ENCODE measurements at regions not wholly inside any gene's neighbourhood (a gene's known extent, or its start where the extent isn't known, plus 50 kb on each side); places are given as distances from the start of the nearest gene placed in this dataset.

- DNase-seq (ENCODE audit: low spot score): no peak
These were observed 125.4 kb upstream of the BOD1 start for GRCh38 chr5:173741729-173742431.

- no peak for DNase-seq (ENCODE audit: low spot score)
These were observed 126.0 kb upstream of the BOD1 start for GRCh38 chr5:173742432-173742816.

- no peak for DNase-seq (ENCODE audit: low spot score)
These were observed 127.3 kb upstream of the BOD1 start for GRCh38 chr5:173743641-173744343.

DNA sequence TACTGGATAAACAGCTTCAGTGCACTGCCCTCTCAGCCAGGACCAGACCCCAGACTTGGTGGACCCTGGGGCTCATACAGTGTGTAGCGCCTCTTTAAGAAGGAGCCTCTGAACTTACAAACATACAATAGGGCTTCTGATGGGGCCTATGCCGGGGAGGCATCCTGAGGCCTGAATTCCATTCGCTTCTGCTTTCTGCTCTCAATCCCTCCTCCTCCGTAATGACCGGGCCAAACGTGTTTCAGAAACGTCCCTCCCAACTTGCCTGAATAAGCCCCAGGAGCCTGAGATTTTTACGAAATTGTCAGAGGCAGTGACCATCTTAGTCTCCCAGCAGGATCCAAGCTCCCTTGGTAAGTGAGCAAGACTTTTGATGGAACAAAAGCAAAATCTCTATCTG lies 128.1 kb upstream of the BOD1 start:
- DNase-seq (ENCODE audit: low spot score): no peak

DNA sequence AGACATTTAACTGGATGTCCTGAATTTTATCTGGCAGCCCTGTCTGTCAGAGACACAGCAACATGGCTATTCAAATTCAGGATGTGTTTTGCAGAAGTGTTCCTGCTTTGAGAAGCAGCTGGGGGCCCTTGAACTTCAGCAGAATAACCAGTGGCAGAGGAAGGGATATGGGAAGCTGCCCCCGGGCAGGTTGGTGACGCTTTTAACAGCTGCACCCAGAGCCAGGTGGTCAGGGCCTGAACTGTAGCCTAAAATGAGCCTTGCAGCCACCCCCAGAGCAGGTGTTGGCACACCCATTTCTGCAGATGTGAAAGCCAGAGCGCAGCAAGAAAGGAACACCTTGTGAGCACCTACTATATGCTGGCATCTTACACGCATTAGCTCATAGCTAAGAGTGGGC lies 128.7 kb upstream of the BOD1 start:
- DNase-seq (ENCODE audit: low spot score): no peak

GRCh38 chr5:173745557-173745956 lies 129.1 kb upstream of the BOD1 start:
- no peak for DNase-seq (ENCODE audit: low spot score)

DNA sequence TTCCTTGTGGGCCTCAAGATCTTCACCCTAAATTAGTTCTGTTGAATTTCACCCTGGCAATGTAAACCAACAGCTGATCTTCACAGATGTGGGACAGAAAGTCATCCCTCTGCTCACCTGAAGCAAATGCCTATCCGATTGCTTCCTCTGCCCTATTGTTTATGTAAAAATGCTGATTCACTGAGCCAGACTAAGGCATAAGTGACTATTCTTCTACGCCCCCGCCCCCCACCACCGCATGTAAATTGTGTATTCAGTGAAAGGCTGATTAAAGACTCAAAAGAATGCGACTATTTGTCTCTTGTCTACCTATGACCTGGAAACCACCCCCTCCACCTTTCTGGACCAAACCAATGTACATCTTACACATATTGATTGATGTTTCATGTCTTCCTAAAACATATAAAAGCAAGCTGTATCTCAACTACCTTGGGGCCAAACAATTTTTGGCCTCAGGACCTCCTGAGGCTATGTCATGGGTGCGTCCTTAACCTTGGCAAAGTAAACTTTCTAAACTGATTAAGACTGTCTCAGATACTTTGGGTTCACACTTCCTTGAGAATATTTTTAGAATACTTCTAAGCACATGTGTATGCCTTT lies 129.7 kb upstream of the BOD1 start:
- no peak for DNase-seq (ENCODE audit: low spot score)

- DNase-seq (ENCODE audit: low spot score): no peak
These were observed 131.4 kb upstream of the BOD1 start for GRCh38 chr5:173747876-173748275.

DNA sequence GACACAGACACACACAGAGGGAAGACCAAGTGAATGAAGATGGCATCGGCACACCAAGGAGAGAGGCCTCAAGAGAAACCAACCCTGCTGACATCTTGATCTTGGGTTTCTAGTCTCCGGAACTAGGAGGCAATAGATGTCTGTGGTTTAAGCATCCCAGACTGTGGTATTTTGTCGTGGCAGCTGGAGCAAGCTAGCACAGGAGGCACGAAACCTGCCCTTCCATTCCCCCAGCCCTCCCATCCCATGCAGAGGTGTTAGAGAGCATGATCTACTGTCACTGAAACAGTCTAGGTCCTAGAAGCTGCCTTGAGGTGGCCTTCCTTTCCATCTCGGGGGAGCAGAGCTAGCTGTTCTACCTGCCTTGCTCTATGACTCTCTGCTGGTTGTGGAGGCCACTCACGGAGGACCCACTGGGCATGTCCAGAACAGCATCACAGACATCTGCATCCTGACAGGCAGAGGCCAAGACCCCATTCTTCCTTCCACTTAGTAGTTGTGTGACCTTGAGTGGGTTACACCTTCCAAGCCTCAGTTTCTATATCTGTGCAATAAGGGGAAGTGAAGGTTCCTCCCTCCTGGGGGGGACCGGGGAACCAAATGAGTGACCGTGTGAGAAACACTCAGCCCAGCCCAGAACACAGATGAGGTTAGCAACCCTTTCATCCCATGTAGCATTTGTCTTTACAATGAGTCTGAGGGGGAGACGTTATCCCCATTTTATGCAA lies 134.3 kb upstream of the BOD1 start:
- no peak for DNase-seq (ENCODE audit: low spot score)

GRCh38 chr5:173751266-173751600 lies 134.8 kb upstream of the BOD1 start:
- no peak for DNase-seq (ENCODE audit: low spot score)

GRCh38 chr5:173752653-173753052 lies 135.5 kb upstream of the CPEB4 start:
- DNase-seq (ENCODE audit: low spot score): no peak

GRCh38 chr5:173753307-173754168 lies 134.6 kb upstream of the CPEB4 start:
- DNase-seq (ENCODE audit: low spot score): no peak

GRCh38 chr5:173755319-173755718 lies 132.8 kb upstream of the CPEB4 start:
- no peak for DNase-seq (ENCODE audit: low spot score)

DNA sequence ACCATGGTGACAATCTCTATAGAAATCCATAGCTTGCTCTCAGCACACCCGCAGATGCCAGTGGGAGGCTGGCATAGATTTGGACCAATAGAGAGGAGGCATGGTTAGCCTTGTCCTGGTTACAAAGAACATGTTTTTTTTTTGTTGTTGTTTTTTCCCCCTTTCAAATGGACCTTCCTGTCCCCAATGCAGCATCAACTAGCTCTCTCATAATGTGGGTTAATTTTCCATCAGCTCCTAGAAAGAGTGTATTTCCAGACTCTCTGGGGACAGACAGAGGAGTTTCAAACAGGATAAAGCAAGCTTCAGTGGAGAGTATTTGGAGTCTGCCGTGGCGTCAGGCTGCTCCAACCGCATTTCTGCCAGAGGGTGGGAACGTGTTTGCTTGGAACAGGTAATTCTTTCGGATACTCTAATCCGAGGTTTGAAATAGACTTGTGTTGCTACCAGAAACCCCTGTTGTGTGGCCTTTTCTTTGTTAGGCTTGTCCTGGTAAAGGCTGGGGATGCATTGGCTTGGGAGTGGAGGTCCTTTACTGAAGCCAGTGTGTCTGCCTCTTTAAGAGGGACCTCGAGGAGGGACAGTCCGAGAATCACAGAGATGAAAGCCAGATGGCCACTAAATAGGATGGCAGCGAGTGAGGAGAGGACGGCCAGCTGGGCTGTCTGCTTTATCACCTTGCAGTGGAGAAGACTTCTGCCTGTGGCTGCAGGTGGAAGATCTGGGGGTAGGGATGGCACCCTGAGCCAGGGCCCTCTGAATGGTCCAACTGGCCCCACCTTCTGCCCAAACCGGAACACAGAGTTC lies 130.5 kb upstream of the CPEB4 start:
- no peak for DNase-seq (ENCODE audit: low spot score)

GRCh38 chr5:173758676-173759075 lies 129.5 kb upstream of the CPEB4 start:
- DNase-seq (ENCODE audit: low spot score): no peak

DNA sequence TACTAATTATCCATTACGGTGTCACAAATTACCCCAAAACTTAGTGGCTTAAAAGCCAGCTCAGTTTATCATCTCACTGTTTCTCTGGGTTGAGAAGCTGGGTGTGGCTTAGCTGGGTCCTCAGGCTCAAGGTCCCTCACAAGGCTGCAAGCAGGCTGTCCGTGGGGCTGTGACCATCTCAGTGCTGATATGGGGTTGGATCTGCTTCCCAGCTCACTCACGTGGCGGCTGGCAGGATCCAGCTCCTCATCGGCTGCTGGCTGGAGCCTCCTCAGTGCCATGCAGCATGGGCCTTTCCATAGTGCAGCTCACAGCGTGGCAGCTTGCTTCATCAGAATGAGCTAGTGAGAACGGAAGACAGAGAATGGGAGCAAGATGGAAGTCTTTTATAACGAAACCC lies 128.5 kb upstream of the CPEB4 start:
- DNase-seq (ENCODE audit: low spot score): no peak

- no peak for DNase-seq (ENCODE audit: low spot score)
These were observed 127.5 kb upstream of the CPEB4 start for GRCh38 chr5:173760461-173761177.

- DNase-seq (ENCODE audit: low spot score): no peak
These were observed 127.0 kb upstream of the CPEB4 start for GRCh38 chr5:173761178-173761513.

- no peak for DNase-seq (ENCODE audit: low spot score)
These were observed 126.1 kb upstream of the CPEB4 start for GRCh38 chr5:173762045-173762444.

DNA sequence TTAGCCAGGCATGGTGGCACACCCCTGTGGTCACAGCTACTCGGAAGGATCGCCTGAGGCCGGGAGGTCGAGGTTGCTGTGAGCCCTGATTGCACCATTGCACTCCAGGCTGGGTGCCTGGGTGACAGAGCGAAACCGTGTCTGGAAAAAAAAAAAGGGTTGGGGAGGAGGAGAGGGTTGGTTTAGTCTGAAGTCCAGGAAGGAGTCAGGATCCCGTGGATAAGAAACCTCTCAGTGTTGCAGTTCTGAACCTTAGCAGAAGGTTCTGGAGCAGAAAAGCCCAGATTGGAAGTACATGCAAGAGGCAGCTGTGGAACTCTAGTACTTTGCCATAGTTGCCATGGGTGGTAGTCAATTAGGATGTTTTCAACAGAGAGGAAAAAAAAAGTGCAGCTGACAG lies 125.2 kb upstream of the CPEB4 start:
- DNase-seq (ENCODE audit: low spot score): no peak

- no peak for DNase-seq (ENCODE audit: low spot score)
These were observed 124.7 kb upstream of the CPEB4 start for GRCh38 chr5:173763410-173763809.
